Inflammatory macrophage (primary cell): ENCODE measurements at regions not wholly inside any gene's neighbourhood (a gene's known extent, or its start where the extent isn't known, plus 50 kb on each side); places are given as distances from the start of the nearest gene placed in this dataset.
"Not testable (repeated sequence)": the region's sequence is repeated elsewhere in the genome, so short reads cannot be mapped to it uniquely, and the experiment has no call there.

Source experiments
- DNase-seq, 2 donors: peaks; one replicate each; pipeline ENCODE4 v3.0.0-alpha.2; 2020 to 2022

- DNase-seq: not testable (repeated sequence)
Observed at GRCh38 chr9:63912451-63912850, 1372.6 kb downstream of the FOXD4L5 start.

DNA sequence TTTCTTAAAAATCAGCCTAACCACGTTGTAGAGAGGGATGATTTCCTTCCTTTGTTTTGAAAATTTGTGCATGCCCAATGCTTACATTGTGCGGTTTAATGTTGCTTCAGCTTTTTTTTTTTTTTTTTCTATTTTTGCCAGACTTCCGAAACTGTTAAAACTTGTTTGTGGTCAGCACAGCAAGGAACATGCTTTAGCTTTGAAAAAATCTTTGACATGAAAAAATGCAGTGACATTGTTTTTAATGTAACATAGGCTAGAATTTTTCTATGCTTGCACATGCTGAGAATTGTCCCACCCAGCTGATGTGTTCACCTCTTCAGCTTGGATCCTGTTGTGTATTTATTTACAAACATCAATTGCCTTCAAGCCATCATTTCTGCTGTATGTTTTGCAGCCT, 1375.9 kb downstream of the FOXD4L5 start:
- not testable (repeated sequence) for DNase-seq

GRCh38 chr9:63899637-63900190, 1385.3 kb downstream of the FOXD4L5 start:
- DNase-seq: not testable (repeated sequence)

- not testable (repeated sequence) for DNase-seq
Observed at GRCh38 chr9:63881386-63881785, 1403.6 kb downstream of the FOXD4L5 start.

GRCh38 chr9:63876380-63876779, 1408.6 kb downstream of the FOXD4L5 start:
- DNase-seq: not testable (repeated sequence)

GRCh38 chr9:63859475-63860215, 1425.4 kb downstream of the FOXD4L5 start:
- DNase-seq: no peak

GRCh38 chr9:63859090-63859474, 1425.9 kb downstream of the FOXD4L5 start:
- not testable (repeated sequence) for DNase-seq

DNA sequence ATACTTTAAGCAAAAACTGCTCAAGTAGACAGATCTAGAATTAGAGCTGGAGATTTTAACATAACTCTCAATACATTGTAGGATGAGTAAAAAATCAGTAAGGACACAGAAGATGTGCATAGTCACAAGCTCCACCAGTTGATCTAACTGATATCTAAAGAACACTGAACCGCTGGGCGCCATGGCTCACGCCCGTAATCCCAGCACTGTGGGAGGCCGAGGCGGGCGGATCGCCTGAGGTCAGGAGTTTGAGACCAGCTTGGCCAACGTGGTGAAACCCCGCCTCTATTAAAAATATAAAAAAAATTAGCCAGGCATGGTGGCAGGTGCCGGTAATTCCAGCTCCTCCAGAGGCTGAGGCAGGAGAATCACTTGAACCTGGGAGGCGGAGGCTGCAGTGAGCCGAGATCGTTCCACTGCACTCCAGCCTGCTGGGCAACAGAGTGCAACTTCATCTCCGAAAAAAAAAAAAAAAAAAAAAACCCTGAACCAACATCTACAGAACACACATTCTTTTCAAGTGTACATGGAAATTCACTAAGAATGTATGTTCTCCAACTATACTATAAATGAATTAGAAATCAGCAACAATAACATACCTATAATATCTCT, 1431.8 kb downstream of the FOXD4L5 start:
- DNase-seq: not testable (repeated sequence)

- not testable (repeated sequence) for DNase-seq
Observed at GRCh38 chr9:63824804-63825203, 1460.2 kb downstream of the FOXD4L5 start.

- DNase-seq: not testable (repeated sequence)
Observed at GRCh38 chr9:63823375-63824201, 1461.4 kb downstream of the FOXD4L5 start.

- DNase-seq: not testable (repeated sequence)
Observed at GRCh38 chr9:63822615-63823374, 1462.2 kb downstream of the FOXD4L5 start.

DNA sequence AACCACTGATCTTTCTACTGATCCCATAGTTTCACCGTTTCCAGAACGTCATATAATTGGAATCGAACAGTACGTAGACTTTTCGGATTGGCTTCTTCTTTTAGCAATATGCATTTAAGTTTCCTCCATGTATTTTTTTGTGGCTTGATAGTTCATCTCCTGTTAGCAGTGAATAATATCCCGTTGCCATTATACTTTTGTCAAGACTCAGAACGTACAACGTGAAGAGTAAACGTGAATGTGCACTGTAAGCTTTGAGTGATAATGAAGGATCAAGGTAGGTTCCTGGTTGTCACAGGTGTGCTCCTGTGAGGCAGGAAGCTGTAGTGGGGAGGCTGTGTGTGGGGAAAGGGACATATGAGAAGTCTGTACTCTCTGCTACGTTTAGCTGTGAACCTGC, 1463.7 kb downstream of the FOXD4L5 start:
- DNase-seq: peak in 1 of 2 donors; percentile 3

- DNase-seq: not testable (repeated sequence)
Observed at GRCh38 chr9:63820882-63821281, 1464.1 kb downstream of the FOXD4L5 start.

DNA sequence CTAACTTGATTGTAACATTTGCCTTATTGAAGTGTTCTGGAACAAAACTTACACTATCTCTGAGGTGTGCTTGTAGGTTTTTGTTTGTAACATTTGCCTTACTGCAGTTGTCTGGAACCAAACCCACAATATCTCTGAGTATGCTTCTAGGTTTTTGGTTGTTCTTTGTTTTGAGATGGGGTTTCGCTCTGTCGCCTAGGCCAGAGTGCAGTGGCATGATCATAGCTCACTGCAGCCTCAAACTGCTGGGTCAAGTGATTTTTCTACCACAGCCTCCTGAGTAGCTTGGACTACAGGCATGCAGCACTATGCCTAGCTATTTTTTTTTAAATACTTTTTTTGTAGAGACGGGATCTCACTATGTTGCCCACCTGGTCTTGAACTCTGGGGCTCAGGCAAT, 1464.6 kb downstream of the FOXD4L5 start:
- not testable (repeated sequence) for DNase-seq

DNA sequence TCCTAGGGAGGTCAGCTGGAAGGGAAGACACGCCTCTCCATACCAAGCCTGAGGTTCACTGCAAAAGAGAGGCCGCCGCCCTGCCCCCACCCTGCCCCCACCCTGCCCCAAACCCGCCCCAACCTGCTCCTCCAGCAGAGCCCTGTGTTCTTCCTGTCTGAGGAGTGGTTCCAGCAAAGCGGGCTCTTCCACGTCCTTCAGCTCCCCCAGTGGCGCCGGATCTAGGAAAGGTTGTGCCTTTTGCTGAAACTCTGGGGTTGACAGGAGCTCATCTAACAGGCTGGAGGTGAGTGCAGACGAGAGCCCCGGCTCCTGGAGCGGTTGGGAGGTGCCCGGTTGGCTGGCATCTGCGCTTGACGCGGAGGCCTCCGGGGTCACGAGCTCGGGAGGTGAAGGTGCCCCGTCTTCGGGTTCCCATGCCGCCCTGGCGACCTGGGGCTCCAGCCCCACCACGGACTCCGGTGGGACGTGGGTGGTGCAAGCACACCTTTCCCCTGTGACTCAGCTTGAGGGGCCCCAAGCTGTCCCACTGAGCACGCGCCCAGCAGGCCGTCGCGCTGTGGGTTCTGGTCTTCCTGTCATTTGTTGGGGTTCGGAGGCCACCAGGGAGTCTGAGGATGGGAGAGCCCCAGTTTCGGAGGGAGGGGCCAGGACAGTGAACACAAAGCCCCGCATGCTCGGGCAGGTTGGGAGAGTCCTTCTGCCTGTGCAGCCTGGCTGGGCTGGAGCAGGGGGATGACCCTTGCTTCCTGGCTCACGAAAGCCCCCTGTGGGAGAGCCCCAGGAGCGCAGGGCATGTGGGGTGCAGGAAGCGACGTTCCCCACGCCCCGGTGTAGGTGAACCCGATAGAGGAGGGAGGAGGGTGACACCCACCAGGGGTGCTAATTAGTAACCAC, 1467.1 kb downstream of the FOXD4L5 start:
- DNase-seq: peak; percentile 6 to 12

- DNase-seq: peak; percentile 93 to 94
Observed at GRCh38 chr9:63816751-63817621, 1468.0 kb downstream of the FOXD4L5 start.

GRCh38 chr9:63814970-63815669, 1469.9 kb downstream of the FOXD4L5 start:
- DNase-seq: not testable (repeated sequence)

- not testable (repeated sequence) for DNase-seq
Observed at GRCh38 chr9:63813391-63814021, 1471.5 kb downstream of the FOXD4L5 start.

- DNase-seq: not testable (repeated sequence)
Observed at GRCh38 chr9:63812822-63813221, 1472.2 kb downstream of the FOXD4L5 start.
